DMS114 treated with DMSO at 0.1 percent for 48 hours (cell line): ENCODE measurements at regions not wholly inside any gene's neighbourhood (a gene's known extent, or its start where the extent isn't known, plus 50 kb on each side); places are given as distances from the start of the nearest gene placed in this dataset.

Experiments used
- DNase-seq: peaks from one replicate; lab custom pipeline; 2025; ENCODE audit not compliant: unreplicated experiment; lab: John Stamatoyannopoulos, UW

DNA sequence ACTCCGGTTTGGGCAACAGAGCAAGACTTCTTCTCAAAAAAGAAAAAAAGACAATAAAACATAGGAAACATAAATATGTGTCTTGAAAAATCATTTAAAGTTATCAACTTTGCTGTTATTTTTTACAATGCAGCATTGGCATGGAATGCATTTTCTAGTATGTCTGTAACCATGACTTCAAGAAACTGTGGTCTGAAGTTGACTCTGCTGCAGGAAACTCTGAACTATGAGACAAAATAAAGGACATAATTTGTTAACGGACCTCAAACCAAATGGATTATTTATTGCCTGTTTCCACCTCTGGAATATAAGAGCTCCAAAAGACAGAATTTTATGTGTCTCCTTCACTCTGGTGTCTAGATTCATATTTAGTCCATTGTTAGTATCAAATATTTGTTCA lies 79.1 kb downstream of the TRIB2 start:
- no peak for DNase-seq

DNA sequence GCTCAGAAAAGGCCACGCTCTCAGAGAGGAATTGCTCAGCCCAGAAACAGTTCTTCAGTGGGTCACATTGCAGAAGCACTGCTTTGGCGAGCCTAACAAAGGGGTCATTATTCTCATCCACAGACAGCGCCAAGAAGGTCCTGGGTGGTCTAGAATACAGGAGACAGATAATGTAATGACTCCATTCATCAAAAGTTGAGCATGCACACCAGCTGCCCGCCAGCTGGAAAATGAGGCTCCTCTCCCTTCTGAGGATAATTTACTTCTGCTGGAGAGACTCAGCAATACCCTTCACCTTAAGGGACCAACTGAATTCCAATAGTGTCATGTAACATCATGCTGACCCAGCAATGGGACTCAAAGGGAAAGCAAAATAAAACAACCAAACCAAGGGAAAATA lies 79.9 kb downstream of the TRIB2 start:
- no peak for DNase-seq

DNA sequence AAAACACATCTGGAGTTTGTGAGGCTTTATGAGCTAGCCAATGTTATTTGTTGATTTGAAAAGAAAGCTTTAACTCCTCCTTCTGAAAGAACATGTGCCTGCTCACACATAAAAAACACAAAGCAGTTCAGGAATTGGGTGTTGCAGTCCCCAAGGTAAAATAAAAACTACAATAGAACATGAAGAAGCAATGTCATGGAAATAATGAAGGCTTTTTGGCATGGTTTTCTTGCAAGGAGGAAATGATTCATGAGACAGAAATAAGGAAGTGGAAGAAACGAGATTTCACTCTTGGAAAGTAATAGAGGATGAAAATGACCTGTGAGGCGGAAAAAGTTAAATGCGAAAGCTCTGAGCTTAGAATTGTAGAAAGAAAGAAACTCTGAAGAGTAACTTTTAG lies 81.1 kb downstream of the TRIB2 start:
- no peak for DNase-seq

DNA sequence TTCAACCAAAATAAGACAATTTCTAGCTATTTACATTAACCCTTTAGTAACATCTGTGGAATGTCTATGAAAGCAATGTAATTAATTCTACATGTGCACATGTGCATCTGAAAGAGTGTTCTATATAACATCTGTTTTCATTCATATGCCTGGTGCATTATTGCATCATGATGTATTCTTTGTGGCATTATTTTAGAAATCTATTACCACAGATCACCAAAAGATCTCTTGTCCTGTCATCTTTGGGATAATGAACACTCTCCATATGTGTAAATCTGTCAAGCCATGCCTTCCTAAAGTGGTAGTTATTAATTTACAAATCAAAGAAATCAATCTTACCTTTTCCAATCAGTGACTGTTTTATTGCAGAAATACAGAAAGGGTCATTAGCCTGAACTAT lies 86.9 kb downstream of the TRIB2 start:
- no peak for DNase-seq

DNA sequence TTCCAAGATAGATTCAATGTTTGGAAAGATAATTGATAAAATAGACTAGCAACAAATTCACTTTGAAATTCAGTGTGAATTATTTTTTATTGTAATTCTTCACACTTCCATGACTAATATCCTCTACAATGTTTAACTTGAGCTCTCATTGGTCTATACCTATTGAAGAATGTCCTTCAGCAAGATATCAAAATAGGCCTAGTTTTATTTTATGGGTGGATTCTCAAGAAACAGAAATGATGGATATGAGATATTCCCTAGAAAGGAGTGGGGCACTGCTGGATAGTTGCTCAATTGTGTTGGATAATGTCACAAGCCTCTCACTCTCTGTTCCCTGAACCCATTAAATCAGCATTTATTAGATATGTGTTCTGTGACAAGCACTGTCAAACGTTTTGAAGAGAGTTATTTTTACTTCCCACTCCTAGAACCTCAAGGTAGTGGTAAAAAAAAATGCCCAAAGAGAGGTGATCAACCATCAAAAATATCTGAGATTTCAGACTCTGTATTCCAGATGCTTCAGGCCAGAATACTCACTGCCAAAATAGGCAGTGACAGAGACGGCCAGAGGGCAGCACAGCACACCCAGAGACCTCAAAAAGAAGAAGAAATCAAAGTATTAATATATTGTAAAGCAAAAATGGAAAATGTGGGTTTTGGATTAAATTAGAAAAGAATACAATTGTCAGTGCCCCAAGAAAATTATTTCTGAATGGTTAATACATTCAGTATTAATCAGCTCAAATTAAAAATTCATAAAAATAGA lies 87.5 kb downstream of the TRIB2 start:
- no peak for DNase-seq

DNA sequence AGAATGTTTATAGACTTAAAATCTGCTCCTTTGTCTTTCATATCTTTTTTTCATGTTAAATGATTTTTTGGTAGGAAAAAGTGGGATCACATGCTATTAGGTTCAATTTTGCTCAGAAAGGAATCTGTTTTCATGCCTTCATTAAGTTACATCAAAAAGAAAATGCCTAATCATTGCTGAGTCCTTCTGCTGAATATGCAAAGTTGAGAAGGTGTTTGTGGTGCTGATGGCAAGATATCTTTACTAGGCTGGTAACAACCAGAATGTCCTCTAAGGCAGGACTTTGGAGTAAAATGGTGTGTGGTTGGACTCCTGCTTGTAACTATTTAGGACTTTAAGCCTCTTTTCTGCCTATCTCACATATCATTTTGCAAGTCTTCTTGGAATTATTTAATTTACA lies 88.3 kb downstream of the TRIB2 start:
- DNase-seq = no peak

DNA sequence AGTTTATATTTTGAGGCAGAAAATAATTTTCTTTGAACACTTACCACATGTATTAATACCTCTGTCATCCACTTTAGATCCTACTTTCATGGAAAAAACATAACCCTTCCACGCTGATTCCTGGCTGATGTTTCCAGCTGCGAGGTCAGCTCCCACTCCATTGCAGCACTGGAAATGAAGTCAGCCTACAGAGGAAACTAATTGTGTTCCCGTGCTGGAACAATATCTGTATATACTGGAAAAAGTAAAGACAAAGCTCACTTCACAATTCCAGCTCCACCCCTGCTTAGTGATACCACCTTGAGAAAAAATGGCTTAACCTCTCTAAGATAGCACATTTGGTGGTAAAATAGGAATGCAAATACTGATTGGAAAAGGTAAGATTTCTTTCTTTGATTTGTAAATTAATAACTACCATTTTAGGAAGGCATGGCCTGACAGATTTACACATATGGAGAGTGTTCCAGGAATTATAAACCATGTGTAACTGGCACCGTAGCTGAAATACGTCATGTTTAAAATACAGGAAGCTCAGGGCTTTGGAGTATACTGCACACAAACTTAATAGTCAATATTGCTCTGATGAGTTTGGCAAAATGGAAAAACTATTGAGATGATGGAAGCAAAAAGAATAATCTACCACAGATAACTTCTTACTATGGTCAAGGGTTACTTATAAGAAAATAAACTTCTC lies 90.0 kb downstream of the TRIB2 start:
- no peak for DNase-seq

DNA sequence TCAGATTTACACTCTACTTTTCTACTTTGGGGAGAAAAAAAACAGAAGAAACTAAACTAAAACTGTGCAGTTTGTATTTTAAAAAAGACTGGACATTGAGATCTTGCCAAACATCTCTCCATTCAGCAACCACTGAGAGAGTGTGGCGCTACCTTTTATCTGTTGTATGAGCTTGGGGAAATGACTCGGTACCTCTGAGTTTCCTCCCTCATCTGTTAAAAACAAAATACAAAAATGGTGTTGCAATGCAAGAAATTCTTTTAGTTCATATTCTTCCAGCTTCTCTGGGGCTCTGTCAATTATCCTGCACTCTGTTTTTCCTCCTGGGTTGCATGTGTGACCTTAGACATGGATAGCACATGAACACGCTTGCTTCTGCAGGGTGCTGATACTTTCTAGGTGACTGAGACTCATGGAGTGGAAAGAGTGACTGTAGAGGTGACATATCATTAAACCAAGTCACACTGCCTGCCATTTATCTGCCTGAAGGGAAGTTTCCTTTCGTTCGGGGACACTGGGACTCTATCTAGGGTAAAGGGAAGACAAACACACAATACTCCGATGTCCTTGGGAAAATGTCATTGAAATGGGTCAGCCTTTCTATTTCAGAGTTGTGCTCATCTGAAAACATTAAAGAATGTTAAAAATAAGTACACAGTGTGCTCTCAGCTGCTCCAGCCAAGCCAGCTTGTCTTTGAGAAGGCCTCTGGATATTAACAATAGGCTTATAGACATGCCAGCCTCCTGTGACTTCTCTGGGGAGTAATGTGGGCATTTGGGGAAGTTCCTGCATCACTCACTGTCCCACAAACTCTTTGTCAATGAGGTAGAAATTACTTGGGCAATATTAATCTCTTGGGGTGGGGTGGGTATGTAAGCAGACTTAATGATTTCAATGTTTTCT lies 91.4 kb downstream of the TRIB2 start:
- no peak for DNase-seq

DNA sequence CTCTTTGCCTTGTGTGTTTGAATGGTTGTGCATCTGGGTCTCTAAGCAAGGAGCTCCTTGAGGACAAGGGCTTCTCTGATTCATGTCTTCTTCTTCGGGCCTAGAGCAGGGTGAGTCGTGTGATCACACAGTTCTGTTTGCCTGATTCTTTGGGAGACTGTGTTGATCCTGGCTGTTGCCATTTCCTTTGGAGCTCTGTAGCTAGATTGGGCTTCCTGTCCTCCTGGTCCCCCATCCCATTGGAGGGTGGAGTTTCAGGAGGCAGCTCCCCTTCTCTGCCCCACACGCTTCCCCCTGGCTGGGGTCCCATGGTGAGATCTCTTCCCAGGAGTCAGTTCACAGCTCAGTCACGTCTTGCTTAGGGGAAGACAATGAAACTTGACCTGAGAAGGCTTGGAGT lies 92.8 kb downstream of the TRIB2 start:
- no peak for DNase-seq

DNA sequence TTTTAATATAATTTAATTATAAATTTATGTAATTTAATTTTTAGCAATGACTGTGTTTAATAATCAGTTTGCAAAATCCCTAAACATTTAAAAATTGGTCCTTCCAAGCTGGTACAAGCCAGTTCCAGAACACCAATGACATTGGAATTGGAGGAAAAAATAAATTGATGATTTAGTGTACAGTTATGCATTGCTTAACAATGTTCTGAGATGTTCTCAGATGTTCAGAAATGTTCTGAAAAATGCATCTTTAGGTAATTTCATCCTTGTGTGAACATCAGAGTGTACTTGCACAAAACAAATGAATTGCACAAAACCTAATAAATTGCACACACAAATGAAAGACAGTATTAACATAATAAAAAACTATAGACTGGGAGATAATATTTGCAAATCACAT lies 95.2 kb downstream of the TRIB2 start:
- no peak for DNase-seq

DNA sequence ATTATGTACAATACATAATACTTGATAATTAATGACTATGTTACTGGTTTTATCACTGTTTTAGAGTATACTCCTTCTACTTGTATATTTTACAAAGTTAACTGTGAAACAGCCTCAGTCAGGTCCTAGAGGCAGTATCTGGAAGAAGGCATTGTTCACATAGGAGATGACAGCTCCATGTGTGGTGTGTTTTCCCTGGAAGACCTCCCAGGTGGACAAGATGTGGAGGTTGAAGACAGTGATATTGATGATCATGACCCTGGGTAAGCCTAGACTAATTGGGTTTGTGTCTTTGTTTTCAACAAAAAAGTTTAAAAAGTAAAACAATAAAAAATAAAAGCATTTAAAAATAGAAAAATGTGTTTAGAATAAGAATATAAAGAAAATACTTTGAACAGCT lies 96.4 kb downstream of the TRIB2 start:
- DNase-seq = no peak

DNA sequence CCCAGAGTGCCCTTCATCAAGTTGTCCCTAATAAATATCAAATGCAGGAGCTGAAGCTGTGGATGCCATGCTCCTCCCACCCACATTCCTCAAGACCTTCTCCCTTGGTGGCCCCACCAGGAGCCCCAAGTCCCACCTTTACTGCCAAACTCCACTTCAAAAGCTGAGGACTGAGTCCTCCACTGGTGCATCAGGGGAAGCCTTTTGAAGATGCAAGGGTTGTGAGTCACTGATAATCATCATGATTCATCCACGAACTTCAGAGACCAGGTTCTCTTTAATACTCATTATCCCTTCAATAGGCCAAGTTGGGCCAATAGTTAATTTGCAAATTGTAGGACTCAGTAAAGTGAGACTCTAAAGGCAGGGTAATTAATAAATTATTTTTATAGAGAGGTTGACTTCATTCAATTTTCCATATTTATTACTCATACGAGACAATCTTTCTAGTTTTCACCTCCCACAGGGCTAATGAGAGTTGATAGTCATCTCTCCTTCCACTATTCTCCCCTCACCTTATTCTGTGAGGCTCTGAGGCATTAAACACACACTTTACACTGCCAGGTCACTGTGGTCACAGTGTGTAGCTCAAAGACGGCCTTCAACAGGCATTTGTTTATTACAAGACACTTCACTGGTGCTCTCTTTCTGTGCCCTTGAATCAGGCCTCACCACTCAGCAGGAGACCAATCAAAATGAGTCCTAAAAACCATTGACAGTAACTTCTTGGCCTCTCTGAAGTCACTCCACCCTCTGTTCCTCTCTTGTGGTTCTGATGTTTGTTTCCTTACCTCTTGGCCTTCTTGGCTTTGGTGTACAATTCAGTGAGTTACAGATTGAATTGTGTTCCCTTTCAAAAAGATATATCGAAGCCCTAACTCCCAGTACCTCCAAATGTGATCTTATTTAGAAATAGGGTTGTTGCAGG lies 99.9 kb downstream of the TRIB2 start:
- no peak for DNase-seq

DNA sequence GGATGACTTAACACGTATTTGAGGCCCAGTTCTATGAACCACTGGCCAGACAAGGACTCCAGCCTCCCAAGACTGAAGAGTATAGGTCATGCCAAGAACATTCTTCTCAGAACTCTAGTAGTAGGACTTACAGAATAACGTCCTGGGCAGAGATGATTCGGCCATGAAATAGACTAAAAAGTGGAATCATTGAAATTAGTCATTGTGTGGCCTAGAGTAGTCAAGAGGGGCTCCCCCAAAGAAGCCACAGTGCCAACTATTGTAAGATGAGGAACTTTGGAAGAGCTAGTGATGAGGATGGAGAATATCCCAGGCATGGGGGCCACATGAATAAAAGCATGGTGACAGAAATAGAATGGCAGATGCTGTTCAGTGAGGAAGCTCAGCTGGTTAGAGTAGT lies 101.1 kb downstream of the TRIB2 start:
- no peak for DNase-seq

DNA sequence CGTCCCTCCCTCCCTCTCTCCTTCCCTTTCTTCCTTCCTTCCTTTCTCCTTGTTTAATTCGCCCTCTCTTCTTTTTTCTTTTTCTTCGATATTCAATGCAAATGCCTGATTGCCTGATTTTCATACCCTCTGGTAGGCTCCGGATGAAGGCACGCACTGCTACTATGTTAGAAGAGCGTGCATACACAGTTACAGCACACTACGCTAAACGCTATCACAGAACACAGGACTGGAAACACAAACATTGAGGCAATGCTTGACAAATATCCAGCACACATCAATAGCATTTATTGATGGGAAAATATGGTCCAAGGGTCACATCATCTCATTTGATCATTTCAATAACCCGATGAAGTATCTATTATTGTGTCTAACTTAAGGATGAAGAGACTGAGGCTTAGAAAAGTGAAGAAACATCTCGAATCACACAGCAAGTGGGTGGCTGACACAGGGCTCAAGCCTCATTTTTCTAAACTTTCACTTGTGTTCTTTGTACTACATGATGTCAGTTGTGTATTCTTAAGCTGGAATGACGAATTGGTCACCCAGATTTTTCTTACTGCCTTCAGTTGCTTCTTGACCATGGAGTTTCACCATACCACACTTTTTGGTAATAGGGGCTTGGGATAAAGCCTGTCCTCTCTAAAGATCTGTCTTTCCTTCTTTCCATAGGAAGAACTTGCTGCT lies 101.8 kb downstream of the TRIB2 start:
- DNase-seq = no peak

DNA sequence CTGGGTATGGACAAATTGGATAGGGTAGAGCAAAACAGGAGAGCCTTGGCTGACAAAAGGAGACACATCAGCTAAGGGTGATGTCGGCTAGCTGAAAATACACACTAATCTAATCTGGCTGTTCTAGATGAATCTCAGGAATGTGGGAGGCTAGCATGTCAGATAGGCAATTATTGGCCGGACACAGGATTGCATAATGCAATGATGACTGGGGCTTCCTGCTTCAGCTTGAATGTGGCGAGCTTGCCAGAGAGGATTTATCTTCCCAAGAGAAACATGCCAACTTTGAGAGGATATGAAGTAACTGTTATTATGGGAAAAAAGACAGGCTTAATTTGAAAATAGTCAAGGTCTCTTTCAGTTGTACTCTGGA lies 102.4 kb downstream of the TRIB2 start:
- DNase-seq = no peak

DNA sequence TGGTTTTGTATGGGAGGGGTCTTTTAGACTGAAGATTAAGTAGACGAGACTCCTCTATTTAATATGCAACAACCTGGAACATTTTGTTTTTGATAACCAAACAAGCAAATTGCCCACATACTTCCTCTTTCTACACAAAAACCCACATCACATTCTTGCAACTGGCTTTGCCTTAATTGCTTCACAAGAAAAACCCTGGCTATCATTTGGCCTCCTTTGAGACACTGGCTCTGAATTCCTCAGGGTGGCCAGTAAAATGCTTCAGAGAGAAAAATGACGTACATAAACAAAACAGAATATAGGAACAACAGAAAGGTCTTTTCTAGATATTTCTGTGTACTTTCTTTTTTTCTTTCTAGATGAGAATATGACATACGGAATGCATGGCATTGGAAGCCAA lies 103.0 kb downstream of the TRIB2 start:
- no peak for DNase-seq

DNA sequence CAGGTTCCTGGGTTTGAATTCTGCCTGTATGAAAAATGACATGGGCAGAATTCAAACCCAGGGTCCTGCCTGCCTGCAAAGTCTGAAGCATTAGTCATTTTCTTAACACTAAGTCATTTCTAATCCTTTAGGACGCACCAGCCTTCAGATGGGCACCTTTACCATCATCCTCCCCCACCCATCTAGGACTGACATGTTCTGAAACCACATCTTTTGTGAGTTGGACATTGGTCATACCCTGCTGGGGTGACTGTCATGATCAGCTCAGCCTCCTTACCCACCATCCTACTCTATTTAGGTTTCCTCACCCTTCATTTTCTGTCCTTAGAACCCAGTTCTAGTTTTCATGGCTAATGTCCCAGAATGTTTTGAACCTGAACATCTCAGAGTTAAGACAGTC lies 104.9 kb downstream of the TRIB2 start:
- no peak for DNase-seq

DNA sequence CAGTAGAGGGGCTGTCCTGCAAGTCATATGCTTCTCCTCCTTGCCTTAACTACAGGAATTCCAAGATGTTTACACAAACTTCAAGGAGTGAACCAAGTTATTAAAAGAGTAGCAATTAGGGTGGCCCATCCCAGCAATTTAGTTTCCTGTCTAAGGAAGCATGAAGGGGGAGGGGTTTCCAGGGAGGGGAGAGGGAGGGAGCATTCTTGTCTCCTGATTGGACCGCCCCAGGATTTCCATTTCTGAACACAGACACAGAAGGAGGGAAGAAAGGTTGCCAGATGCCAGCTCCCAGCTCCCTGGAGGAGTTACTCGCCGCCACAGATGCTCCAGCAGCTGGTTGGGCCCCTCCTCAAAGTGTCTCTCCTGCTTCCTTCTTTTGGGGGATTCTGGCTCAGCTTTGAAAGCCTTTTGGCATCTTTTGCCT lies 107.6 kb downstream of the TRIB2 start:
- no peak for DNase-seq

DNA sequence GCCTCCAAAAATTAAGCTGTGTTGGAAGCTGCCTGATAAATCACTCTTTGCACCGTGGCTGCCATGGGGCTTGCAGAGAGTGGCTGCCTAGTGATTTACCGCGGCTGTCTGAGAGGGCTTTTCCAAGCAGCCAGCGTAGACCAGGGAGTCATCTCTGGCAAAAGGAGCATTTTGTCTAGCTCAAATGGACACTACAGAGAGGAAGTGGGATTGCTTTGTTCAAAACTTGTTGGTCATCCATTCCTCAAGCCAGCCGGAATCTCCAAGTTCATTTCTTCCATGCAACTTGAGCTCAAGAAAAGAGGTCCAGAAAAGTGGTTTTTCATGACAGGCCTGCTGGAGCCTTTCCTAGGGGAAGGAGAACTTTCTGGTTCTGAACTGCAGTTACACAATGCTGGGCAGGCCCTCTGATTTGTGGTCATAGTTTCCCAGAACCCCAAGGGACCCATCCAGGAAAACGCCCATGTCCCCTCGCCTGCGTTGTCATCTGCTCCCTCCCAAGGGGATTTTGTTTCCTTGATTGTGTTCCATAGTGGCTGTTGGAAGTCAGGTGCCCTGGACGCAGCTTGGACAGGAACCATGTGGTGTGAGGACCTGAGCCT lies 108.1 kb downstream of the TRIB2 start:
- no peak for DNase-seq

DNA sequence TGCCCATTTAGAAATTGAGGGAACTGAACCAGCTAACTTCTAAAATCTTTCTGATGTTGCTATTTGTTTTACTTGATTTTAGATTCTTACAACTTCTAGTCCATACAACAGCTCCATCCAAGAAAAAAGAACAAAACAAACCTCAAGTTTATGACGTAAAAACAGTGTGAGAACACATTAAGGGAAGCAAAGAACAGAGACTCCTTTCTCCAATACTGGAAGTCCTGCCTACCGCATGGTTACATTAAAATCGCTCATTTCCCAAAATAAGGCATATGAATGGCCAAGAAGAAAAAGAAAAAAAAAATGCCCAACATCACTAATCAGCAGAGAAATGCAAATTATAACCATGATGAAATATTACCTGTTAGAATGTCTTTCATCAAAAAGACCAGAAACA lies 110.0 kb downstream of the TRIB2 start:
- no peak for DNase-seq
